GM19468 (cell line): ENCODE measurements at regions not wholly inside any gene's neighbourhood (a gene's known extent, or its start where the extent isn't known, plus 50 kb on each side); places are given as distances from the start of the nearest gene placed in this dataset.
"Not testable (repeated sequence)": the region's sequence is repeated elsewhere in the genome, so short reads cannot be mapped to it uniquely, and the experiment has no call there.

Experiments
- ATAC-seq: cut with Tn5 transposase; IDR thresholded peaks from one replicate; pipeline ENCODE4 v1.9.1; 2021; ENCODE audit warnings: mild to moderate bottlenecking, moderate library complexity, moderate number of reproducible peaks; ENCODE audit not compliant: unreplicated experiment; ENCODE audit errors: extremely low read depth

GRCh38 chr5:10876996-10877395, 116.0 kb upstream of the DAP start:
- ATAC-seq = not testable (repeated sequence)

GRCh38 chr5:10876006-10876744, 115.1 kb upstream of the DAP start:
- no peak for ATAC-seq

DNA sequence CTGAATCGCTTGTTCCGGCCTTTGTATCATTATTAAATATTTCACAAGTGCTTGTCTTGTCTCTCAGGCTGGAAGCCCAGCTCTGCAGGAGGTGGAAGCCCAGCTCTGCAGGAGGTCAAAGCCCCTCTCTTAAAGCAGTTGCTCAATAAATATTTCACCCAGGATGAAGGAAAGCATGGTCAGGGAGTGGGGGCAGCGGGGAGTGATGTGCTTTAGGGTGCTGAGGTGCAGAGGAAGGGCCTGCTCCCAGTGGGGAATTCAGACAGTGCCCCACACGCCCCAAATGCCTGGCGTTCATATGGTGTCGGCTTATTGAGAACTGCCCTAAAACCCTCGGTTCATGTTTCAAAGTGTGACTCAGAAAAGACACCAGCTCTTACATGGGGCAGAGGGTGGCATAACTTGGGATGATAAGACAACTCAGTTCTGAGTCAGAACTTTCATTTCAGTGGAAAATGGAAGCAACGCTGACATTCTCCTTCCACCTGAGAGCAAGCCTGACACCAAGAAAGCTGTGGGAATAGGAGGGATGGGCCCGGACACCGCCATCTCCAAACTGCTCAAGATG, 114.3 kb upstream of the DAP start:
- no peak for ATAC-seq

GRCh38 chr5:10874541-10874940, 113.5 kb upstream of the DAP start:
- ATAC-seq = no peak

- no peak for ATAC-seq
These were observed 109.8 kb upstream of the DAP start for GRCh38 chr5:10870791-10871190.

GRCh38 chr5:10868956-10869355, 107.9 kb upstream of the DAP start:
- no peak for ATAC-seq

GRCh38 chr5:10867389-10868303, 106.6 kb upstream of the DAP start:
- no peak for ATAC-seq

GRCh38 chr5:10866913-10867312, 105.9 kb upstream of the DAP start:
- ATAC-seq = no peak

DNA sequence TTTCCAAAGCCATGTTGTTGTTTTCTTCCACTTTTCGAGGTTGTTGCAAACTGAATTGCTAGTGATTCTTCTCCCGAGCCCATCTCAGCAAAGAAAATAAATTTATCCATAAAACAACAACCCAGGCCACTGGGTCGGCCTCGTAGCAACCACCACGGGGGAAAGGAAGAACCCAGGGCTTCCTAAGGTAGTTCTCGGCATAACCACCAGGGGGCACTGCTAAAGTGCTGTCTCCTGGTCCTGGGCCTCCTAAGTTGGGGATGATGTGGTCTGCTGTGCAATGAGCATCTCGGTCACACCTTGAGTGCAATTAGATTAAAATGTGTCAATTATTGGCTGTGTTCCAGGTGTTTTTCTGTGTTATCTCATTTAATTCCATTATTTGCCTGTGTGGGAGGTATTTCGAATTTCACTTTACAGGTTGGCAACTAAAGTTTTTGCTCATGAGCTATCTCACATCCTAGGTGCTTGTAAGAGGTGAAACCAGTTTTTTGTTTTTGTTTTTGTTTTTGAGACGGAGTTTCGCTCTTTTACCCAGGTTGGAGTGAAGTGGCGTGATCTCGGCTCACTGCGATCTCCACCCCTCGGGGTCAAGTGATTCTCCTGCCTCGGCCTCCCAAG, 102.8 kb upstream of the DAP start:
- peak; percentile 66 for ATAC-seq

DNA sequence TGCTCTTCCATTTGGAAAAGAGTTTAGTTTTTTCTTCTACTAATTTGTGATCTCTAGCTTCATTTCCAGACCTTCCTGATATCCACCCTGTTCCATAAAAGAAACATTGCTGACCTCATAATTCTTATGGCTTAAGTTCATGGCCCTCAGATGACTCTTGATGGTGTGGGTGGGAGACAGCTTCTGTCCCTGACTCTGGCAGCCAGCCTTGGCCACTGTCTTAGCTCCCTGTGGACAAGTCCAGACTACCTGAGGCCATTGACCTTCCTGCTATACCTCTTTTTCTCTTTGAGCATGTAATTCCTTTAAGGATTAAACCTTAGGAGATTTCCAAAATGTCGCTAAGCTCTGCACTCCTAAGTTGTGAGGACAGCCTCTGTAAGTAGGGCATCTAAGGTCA, 101.1 kb upstream of the DAP start:
- ATAC-seq = no peak

DNA sequence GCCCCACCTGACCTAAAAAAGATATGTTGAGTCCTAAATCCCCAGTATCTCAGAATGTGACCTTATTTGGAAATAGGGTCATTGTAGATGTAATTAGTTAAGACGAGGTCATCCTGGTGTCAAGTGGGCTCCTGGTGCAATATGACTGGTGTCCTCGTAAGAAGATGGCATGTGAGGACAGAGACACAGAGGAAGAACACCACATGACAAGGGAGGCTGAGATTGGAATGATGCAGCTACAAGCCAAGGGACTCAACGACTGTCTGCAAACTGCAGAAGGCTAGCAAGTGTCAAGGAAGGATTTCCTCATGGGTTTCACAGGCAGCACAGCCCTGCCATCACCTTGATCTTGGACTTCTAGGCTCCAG, 100.4 kb upstream of the DAP start:
- ATAC-seq = no peak

DNA sequence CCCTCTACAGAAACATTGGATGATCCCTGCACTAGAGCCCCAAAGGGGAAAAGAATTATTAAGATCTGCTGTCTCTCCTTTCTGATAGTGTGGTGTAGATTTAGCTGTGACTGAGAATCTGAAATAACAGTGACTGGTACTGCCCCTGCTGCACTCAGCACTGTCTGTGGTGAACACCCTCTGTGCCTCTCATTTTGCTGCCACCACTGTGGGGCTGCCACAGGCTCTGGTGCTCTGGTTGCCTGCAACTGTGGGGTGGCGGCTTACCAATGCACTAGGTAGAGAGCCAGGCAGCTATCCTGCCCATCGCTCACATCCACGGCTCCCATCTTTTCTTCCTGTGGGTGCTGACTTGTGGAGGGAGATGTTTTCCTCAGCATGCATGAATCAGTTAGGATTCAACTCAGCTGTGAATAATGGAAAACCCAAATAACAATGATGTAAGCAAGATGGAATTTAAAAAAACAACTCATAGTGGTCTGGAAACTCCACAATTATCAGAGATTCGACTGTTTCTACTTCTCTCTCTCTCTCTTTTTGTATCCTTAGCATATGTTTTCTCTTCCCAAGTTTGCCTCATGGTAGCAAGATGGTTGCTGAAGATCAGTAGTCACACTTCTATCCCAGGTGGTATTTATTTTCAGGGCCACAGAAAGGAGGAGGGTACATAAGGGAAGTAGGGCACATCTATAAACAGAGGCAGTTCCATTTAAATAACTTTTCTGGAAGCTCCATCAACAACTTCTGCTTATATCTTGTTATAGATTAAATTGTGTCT, 99.8 kb upstream of the DAP start:
- ATAC-seq = no peak

GRCh38 chr5:10860196-10860543, 99.1 kb upstream of the DAP start:
- no peak for ATAC-seq

GRCh38 chr5:10859393-10860195, 98.6 kb upstream of the DAP start:
- ATAC-seq = no peak

- ATAC-seq = no peak
These were observed 97.9 kb upstream of the DAP start for GRCh38 chr5:10858945-10859344.

GRCh38 chr5:10858307-10858706, 97.3 kb upstream of the DAP start:
- ATAC-seq = no peak

DNA sequence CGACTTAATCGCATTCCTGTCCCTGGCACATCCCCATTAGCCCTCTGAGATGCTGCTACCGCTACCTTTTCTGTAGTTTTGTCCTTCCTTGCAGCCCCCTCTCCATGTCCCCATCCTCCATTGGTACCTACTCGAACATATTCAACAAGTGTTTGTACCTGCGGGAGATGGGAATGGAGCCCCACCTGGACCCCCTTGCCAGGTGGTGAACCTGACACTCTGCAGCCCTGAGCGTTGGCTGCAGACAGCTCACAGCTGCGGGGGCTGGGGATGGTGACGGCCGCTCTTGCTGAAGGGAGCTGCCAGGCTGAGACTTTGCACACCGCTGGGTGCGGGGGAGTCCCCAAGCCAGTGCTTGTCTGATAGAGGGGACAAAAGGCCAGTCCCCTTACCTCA, 96.3 kb upstream of the DAP start:
- ATAC-seq = no peak

DNA sequence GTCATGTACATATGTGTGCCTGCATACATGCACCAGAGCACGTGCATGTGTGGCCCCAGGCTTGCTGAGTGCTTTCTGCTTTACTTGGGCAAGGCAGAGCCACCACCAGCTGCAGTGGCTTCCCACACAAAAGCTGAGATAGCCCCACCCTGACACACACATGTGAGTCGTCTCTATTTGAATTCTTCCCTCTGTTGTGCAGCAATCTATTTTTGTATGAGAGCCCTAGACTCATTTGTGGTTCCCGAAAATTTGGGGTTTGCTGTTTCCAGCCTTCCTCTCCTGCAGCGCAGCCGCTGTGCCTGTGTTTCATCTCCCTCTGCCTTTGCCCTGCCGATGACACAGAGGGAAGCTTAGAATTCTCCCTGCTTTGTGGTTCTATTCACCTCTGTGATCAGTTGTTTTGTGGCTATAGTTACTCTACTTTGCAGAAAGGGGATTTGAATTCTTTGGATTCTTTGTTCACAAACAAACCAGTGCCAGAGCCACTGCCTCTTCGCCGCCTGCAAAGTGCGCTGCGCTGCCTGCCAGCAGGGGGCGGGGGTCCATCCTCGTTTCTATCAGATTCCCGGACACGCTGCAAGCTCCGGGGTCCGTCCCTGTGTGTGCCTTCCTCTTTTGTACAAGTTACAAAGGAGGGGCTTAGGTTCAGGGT, 95.8 kb upstream of the DAP start:
- ATAC-seq = no peak

DNA sequence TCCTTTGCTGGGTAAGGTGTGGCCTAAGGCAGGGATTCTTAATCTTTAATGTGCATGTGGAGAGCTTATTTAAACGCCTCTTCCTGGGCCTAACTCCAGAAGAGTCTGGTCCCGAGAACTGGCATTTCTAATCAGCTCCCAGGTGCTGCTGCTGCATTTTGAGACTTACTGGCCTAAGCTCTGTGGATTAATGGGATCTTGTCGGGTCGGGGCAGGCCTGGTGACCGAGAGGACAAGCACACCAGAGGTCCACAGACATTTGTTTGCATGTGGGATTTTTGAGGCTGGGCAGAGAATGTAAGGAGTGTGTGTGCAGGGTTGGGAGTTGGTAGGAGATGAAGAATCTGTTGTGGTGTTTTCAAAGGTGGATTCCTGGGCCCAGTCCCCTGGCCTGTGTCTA, 95.0 kb upstream of the DAP start:
- no peak for ATAC-seq
